ENCODE measurements at regions not wholly inside any gene's neighbourhood (a gene's known extent, or its start where the extent isn't known, plus 50 kb on each side); places are given as distances from the start of the nearest gene placed in this dataset.

DNA sequence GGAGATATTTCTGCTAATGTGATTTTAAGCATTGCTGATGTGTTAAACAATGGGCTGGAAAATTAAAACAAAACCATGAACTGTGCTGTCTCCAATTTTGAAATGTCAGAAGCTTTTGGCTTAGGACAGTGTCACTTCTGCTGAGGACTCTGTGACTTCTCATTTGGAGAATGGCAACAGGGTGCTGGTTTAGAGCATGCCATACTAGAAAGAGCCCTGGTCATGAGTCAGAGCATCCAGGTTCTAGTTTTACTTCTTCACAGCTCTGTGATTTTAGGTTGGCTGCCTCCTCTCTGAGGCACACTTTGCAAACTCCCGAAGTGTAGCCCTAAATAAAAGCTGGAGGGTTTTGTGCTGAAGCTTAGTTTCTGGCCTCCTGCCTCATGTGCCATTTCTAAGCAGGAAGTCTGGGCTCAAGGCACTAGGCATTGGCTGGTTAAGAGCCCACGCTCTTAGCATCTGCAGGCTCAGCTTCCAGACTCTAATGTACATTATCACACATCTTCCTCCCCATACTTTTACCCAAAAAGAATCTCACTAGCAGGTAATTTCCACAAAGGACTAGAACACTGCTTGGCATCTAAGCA is 193.8 kb downstream of the CNTN3 start:
- Histone ChIP-seq H3K27me3 (replicated peaks; ENCODE audit: insufficient read depth, low read length) (no peaks in the 10 kb centered on the region), H3K27ac (ENCODE audit: low read length) (no peak overlapping the region), H3K9ac (ENCODE audit: low read length) (no peak overlapping the region), H3K4me1 (ENCODE audit: low read length) (no peaks in the 10 kb centered on the region), H2AFZ (ENCODE audit: low read length) (no peak overlapping the region), H3K9me2 (replicated peaks; ENCODE audit: insufficient read depth, low read length) (no peaks in the 10 kb centered on the region), H3K79me2 (ENCODE audit: low read length) (no peaks in the 10 kb centered on the region), H3K4me3 (ENCODE audit: low read length) (no peak overlapping the region), H3K9me3 (replicated peaks; ENCODE audit: insufficient read depth, low read length) (no peaks in the 10 kb centered on the region), H3K36me3 (replicated peaks; ENCODE audit: insufficient read depth, low read length) (no peaks in the 10 kb centered on the region), H3K4me2 (ENCODE audit: low read depth, low read length) (no peak overlapping the region), H4K20me1 (ENCODE audit: insufficient read depth, low read length) (no peaks in the 10 kb centered on the region), H3F3A (ENCODE audit: insufficient read depth, low read length) (no peaks in the 10 kb centered on the region)
- DNase-seq = no peak
- TF ChIP-seq EZH2 (optimal IDR thresholded peaks at IDR 0.05; ENCODE audit: low read depth, low read length) (no peak), EZH2phosphoT487 (IDR thresholded peaks at IDR 0.05; ENCODE audit: low read length) (no peak)
- TF ChIP-seq, protein P1, sequence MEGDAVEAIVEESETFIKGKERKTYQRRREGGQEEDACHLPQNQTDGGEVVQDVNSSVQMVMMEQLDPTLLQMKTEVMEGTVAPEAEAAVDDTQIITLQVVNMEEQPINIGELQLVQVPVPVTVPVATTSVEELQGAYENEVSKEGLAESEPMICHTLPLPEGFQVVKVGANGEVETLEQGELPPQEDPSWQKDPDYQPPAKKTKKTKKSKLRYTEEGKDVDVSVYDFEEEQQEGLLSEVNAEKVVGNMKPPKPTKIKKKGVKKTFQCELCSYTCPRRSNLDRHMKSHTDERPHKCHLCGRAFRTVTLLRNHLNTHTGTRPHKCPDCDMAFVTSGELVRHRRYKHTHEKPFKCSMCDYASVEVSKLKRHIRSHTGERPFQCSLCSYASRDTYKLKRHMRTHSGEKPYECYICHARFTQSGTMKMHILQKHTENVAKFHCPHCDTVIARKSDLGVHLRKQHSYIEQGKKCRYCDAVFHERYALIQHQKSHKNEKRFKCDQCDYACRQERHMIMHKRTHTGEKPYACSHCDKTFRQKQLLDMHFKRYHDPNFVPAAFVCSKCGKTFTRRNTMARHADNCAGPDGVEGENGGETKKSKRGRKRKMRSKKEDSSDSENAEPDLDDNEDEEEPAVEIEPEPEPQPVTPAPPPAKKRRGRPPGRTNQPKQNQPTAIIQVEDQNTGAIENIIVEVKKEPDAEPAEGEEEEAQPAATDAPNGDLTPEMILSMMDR (IDR thresholded peaks at IDR 0.05; ENCODE audit: low read length) = no peak

DNA sequence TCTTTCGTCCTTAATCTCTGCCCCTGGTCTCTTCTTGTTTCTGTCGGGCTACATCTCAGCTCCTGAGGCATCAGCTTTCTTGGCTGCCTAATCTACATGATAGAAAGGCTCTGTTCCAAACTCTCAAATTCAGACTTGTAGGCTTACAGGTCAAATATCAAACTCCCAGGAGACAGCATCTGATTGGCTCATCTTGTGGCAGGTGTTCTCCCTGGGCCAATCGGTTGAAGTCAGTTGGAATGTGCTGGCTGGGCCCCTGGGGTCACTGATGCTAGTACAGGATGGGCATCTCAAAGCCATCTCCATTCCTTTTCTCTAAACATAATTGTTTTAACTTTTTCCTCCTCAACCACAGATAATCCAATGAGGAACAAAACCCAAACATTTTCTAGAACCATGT is 198.7 kb downstream of the CNTN3 start:
- Histone ChIP-seq H3K9me3 (replicated peaks; ENCODE audit: insufficient read depth, low read length) (no peaks in the 10 kb centered on the region), H3K27ac (ENCODE audit: low read length) (no peak overlapping the region), H3K4me2 (ENCODE audit: low read depth, low read length) (no peak overlapping the region), H2AFZ (ENCODE audit: low read length) (no peak overlapping the region), H3F3A (ENCODE audit: insufficient read depth, low read length) (no peaks in the 10 kb centered on the region), H3K9me2 (replicated peaks; ENCODE audit: insufficient read depth, low read length) (no peaks in the 10 kb centered on the region), H3K36me3 (replicated peaks; ENCODE audit: insufficient read depth, low read length) (no peaks in the 10 kb centered on the region), H3K4me3 (ENCODE audit: low read length) (no peak overlapping the region), H3K9ac (ENCODE audit: low read length) (no peak overlapping the region), H3K4me1 (ENCODE audit: low read length) (no peaks in the 10 kb centered on the region), H3K27me3 (replicated peaks; ENCODE audit: insufficient read depth, low read length) (no peaks in the 10 kb centered on the region), H4K20me1 (ENCODE audit: insufficient read depth, low read length) (no peaks in the 10 kb centered on the region), H3K79me2 (ENCODE audit: low read length) (no peaks in the 10 kb centered on the region)
- TF ChIP-seq EZH2 (optimal IDR thresholded peaks at IDR 0.05; ENCODE audit: low read depth, low read length) (no peak), EZH2phosphoT487 (IDR thresholded peaks at IDR 0.05; ENCODE audit: low read length) (no peak)
- TF ChIP-seq, protein P1 (IDR thresholded peaks at IDR 0.05; ENCODE audit: low read length) = no peak
- DNase-seq = no peak

DNA sequence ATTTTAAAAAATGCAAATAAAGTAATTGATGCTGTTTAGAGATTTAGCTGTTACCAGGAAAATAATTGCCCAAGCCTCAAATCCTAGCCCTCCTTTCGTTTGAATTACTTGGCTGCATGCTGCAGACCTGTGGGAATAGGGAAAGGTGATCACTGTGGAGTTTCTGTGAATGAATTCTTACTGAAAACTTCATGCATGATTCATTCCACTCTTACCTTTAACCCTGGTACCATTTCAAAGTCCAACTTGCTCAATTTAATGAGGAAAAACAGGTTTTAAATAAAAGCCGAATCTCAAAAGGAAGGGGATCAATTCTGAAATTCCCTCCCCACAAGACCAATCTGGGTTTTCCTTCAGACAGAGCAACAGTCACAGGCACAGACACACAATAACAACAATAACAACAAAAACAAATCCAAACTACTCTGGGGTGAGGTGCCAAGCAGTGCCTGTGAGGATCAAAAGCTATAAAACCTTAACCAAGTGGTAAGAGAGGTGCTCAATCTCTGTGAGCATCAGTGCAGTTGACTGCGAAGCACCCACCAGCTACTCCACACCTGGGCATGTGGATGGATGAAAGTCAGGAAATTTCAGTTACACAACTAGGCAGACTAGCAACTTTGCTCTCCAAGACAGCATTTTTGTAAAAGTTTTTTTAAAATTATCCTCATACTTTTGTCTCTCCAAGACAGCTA is 200.8 kb downstream of the CNTN3 start:
- Histone ChIP-seq H4K20me1 (ENCODE audit: insufficient read depth, low read length) (no peaks in the 10 kb centered on the region), H2AFZ (ENCODE audit: low read length) (no peak overlapping the region), H3K4me3 (ENCODE audit: low read length) (no peak overlapping the region), H3K27me3 (replicated peaks; ENCODE audit: insufficient read depth, low read length) (no peaks in the 10 kb centered on the region), H3K79me2 (ENCODE audit: low read length) (no peaks in the 10 kb centered on the region), H3F3A (ENCODE audit: insufficient read depth, low read length) (no peaks in the 10 kb centered on the region), H3K4me1 (ENCODE audit: low read length) (no peaks in the 10 kb centered on the region), H3K9ac (ENCODE audit: low read length) (no peak overlapping the region), H3K4me2 (ENCODE audit: low read depth, low read length) (no peak overlapping the region), H3K36me3 (replicated peaks; ENCODE audit: insufficient read depth, low read length) (no peaks in the 10 kb centered on the region), H3K9me3 (replicated peaks; ENCODE audit: insufficient read depth, low read length) (no peaks in the 10 kb centered on the region), H3K27ac (ENCODE audit: low read length) (no peak overlapping the region), H3K9me2 (replicated peaks; ENCODE audit: insufficient read depth, low read length) (no peaks in the 10 kb centered on the region)
- DNase-seq = no peak
- no peak for TF ChIP-seq EZH2 (optimal IDR thresholded peaks at IDR 0.05; ENCODE audit: low read depth, low read length)
- TF ChIP-seq EZH2phosphoT487 (IDR thresholded peaks at IDR 0.05; ENCODE audit: low read length) = no peak
- TF ChIP-seq, protein P1 (IDR thresholded peaks at IDR 0.05; ENCODE audit: low read length) = no peak
